Psoas muscle (tissue), 7 donors: ENCODE measurements at regions not wholly inside any gene's neighbourhood (a gene's known extent, or its start where the extent isn't known, plus 50 kb on each side); places are given as distances from the start of the nearest gene placed in this dataset.
A peak's percentile ranks its signal among the peaks of the same experiment; 100 is the strongest.

Source experiments
- ATAC-seq, 4 donors: fragments of 200-7000 bp; cut with Tn5 transposase; one replicate each; pipeline ENCODE4 v1.9.1; 2020; ENCODE audit warnings: moderate library complexity in 3 of 4, mild to moderate bottlenecking in 2 of 4
- DNase-seq, 2 donors: peaks; one replicate each; pipeline ENCODE4 v3.0.0-alpha.2; 2020
- H3K27ac ChIP-seq: fragments of 200-600 bp; one replicate; pipeline ENCODE4 v1.8.0; 2022
- H3K27me3 ChIP-seq, 3 donors: fragments of 200-600 bp in 1 of 3; one replicate each; pipeline versions ENCODE4 v1.6.1 to v1.8.0; 2013 to 2022; ENCODE audit warnings: low read length in 2 of 3, mild to moderate bottlenecking in 2 of 3, moderate library complexity in 1 of 3; ENCODE audit not compliant: insufficient read depth in 3 of 3
- H3K36me3 ChIP-seq, 2 donors: fragments of 200-600 bp in 1 of 2; one replicate each; pipeline versions ENCODE4 v1.6.1 to v1.8.0; 2013 to 2022; ENCODE audit warnings: low read depth in 1 of 2, mild to moderate bottlenecking in 1 of 2, moderate library complexity in 1 of 2; ENCODE audit not compliant: insufficient read depth in 1 of 2
- H3K4me1 ChIP-seq: fragments of 200-600 bp; one replicate; pipeline ENCODE4 v1.8.0; 2022
- H3K4me3 ChIP-seq: fragments of 200-600 bp; one replicate; pipeline ENCODE4 v1.8.0; 2022; ENCODE audit warnings: mild to moderate bottlenecking
- H3K9me3 ChIP-seq: fragments of 200-600 bp; one replicate; pipeline ENCODE4 v1.8.0; 2022
- CTCF ChIP-seq: fragments of 200-600 bp; IDR thresholded peaks from one replicate; pipeline ENCODE4 v1.8.0; 2022; ENCODE audit warnings: antibody characterized with exemption
- WGBS, 3 donors: extraction: QIAGEN DNeasy Blood & Tissue Kit; methylation state at CpG; one replicate each; pipeline versions ENCODE4 v1.1.6 to v1.1.7; 2013; 5-methylcytosine and 5-hydroxymethylcytosine counted together
- intact Hi-C, 2 donors: fragments of 100-400 bp; cut with DNase I; formaldehyde crosslinking; loops; one replicate each; pipeline versions ENCODE4 v1.11.0 to v1.14.2; 2022
- donor health status: healthy with polysubstance abuse.
- donor health status: DM: no; HTN: no; CAD: no; lungs with moderate emphysema.
- donor health status: Bipolar disorder and iron deficiency.
- donor health status: healthy.
- donor health status: DM: yes; HTN: yes; CAD: no.
- donor health status: DM: no; HTN: no; CAD: no.
- donor health status: DM: yes; HTN: yes; CAD: no.

GRCh38 chr14:101237252-101237616 is 324.1 kb upstream of the DIO3 start:
- Histone ChIP-seq H3K27me3 (peaks cover 0 to 5% (median 0%) of the 10 kb centered on the region in 3 donors), H3K36me3 (no peaks in the 10 kb centered on the region), H3K9me3 (no peaks in the 10 kb centered on the region), H3K4me1 (no peaks in the 10 kb centered on the region), H3K27ac (no peak overlapping the region), H3K4me3 (no peak overlapping the region)
- WGBS, 3 donors, result 64 to 78% (median 71%) methylated on average over 9 of the region's 9 CpGs
- ATAC-seq, result no peak
- peak in 1 of 2 donors; percentile 23 for DNase-seq
- TF ChIP-seq CTCF, result no peak
- intact Hi-C loops, result no loop called here

- Histone ChIP-seq H3K27ac (no peak overlapping the region), H3K9me3 (no peaks in the 10 kb centered on the region), H3K4me1 (no peaks in the 10 kb centered on the region), H3K4me3 (no peak overlapping the region), H3K36me3 (no peaks in the 10 kb centered on the region), H3K27me3 (peaks cover 0 to 5% (median 0%) of the 10 kb centered on the region in 3 donors)
- 73 to 76% (median 74%) methylated on average over 9 of the region's 9 CpGs for WGBS, 3 donors
- ATAC-seq (no peak), DNase-seq (peak in 1 of 2 donors; percentile 15)
- intact Hi-C loops, result no loop called here
- no peak for TF ChIP-seq CTCF
Measured at GRCh38 chr14:101239065-101239464, 322.2 kb upstream of the DIO3 start.

GRCh38 chr14:101241147-101241546 is 320.1 kb upstream of the DIO3 start:
- H3K4me1 ChIP-seq, result no peaks in the 10 kb centered on the region
- intact Hi-C loops, result no loop called here
- DNase-seq (peak in 1 of 2 donors; percentile 8), ATAC-seq (no peak)
- TF ChIP-seq CTCF, result no peak
- H3K27me3 ChIP-seq, result peaks cover 0 to 5% (median 0%) of the 10 kb centered on the region in 3 donors
- H3K4me3 ChIP-seq, result no peak overlapping the region
- no peak overlapping the region for H3K27ac ChIP-seq
- H3K36me3 ChIP-seq, result no peaks in the 10 kb centered on the region
- 87 to 90% (median 89%) methylated on average over 2 of the region's 2 CpGs for WGBS, 3 donors
- no peaks in the 10 kb centered on the region for H3K9me3 ChIP-seq

GRCh38 chr14:101241807-101242278 is 319.5 kb upstream of the DIO3 start:
- no peak for TF ChIP-seq CTCF
- H3K4me1 ChIP-seq, result no peaks in the 10 kb centered on the region
- H3K27ac ChIP-seq, result no peak overlapping the region
- no peak overlapping the region for H3K4me3 ChIP-seq
- H3K36me3 ChIP-seq, result no peaks in the 10 kb centered on the region
- ATAC-seq, result no peak
- H3K9me3 ChIP-seq, result no peaks in the 10 kb centered on the region
- H3K27me3 ChIP-seq, result no peaks in the 10 kb centered on the region
- WGBS, 3 donors, result 69 to 77% (median 73%) methylated on average over 10 of the region's 10 CpGs
- intact Hi-C loops, result no loop called here
- peak in 1 of 2 donors; percentile 24 for DNase-seq
